ENCODE measurements at regions not wholly inside any gene's neighbourhood (a gene's known extent, or its start where the extent isn't known, plus 50 kb on each side); places are given as distances from the start of the nearest gene placed in this dataset.
"Not testable (repeated sequence)": the region's sequence is repeated elsewhere in the genome, so short reads cannot be mapped to it uniquely, and the experiment has no call there.

GRCh38 chr2:13381928-13382327 is 665.2 kb downstream of the TRIB2 start:
- TF ChIP-seq CTCF (IDR thresholded peaks at IDR 0.05; ENCODE audit: borderline replicate concordance, extremely low read depth, low read length, poor library complexity, severe bottlenecking); EZH2 (IDR thresholded peaks at IDR 0.05; ENCODE audit: borderline replicate concordance, low read depth, low read length, severe bottlenecking): not testable (repeated sequence)
